Stimulated activated CD8-positive, alpha-beta memory T cell treated with anti-CD3 and anti-CD28 coated beads, Interleukin-15, amount 100 ng/mL, for 48 hours (primary cell): ENCODE measurements at regions not wholly inside any gene's neighbourhood (a gene's known extent, or its start where the extent isn't known, plus 50 kb on each side); places are given as distances from the start of the nearest gene placed in this dataset.
A peak's percentile ranks its signal among the peaks of the same experiment; 100 is the strongest.

Experiments used
- DNase-seq, 2 donors: peaks; one replicate each; pipeline ENCODE4 v3.0.0-alpha.2; 2020; ENCODE audit warnings: low read depth in 2 of 2

DNA sequence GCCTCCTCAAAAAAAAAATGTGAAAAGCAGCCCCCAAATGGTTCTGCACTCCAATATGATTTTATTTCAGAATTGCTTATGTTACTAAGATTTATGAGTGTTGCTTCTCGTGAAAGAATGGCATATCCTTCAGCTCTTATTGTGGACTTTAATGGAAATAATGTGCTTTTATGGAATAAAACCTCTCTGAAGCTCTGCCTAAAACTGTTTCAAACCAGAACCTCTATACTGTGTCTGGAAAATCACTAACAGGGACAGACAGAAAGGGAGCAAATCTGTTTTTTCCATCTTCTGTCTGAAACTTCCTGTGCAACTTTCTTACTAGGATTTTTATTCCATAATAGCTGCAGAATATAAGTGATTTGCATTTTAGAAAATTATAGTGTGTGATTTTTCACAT lies 493.1 kb downstream of the ANKRD50 start:
- no peak for DNase-seq

DNA sequence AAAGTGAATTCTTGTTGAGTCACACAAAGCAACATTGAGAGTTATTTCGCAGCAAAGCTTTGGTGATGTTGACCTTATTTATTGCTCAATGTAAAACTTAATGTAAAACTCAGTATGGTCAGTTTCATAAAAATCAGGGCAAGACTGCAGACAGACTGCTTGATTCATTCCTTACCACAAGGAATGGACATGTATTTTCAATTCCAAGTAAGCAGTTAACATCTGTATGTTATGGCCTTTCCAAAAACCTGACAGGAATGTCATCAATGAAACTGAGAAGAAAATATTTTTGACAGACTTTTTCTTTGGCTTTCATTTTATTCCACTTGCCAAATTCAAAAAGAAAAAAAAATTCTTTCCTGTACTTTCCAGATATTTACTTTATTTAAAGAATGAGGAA lies 488.3 kb downstream of the ANKRD50 start:
- DNase-seq, result no peak

DNA sequence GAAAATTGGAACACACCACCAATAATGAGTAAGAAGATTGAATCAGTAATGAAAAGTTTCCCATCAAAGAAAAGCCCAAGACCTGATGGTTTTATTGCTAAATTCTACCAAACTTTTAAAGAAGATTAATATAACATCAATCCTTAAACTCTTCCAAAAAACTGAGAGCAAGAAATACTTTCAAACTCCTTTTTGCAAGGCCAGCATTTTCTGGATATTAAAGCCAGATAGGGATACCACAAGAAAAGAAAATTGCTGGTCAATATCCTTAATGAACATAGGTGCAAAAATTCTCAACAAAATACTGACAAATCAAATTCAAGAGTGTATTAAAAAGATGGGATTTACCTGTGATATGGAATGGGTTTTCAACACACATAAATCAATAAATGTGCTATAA lies 484.6 kb downstream of the ANKRD50 start:
- no peak for DNase-seq

DNA sequence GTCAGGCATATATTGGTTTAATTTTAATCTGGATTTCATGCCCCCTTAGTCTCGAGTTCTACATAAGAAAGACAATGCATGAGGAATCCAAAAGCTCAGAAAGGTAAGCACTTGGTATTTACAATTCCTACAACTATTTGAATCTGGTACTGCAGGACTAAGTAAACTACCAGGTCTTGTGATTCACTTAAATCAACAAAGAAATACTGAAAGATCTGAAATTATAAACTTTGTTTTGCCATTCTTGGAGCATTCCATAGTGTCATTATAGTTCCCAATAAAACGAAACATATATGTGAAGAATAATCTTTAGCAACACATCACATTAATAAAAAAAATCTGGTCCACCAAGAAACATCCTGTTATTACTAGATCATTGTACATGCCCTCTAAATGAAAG lies 482.3 kb downstream of the ANKRD50 start:
- no peak for DNase-seq

DNA sequence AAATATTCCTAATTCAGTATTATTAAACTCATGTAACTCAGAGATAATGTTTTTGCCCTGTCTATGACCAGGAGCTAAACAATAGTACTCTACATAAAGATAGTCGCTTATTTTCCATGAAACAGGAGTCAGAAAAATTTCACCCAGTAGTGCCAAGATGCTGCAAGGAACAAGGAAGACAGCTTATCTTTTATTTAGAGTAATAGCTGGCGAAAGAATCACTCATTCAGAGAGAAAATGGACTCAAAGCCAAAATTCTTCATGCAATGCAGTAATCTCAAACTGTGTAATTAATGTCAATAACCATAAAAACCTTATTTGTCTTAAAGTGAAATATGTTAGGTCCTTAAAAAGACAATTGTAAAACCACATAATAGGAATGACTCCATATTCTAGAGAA lies 477.8 kb downstream of the ANKRD50 start:
- no peak for DNase-seq

DNA sequence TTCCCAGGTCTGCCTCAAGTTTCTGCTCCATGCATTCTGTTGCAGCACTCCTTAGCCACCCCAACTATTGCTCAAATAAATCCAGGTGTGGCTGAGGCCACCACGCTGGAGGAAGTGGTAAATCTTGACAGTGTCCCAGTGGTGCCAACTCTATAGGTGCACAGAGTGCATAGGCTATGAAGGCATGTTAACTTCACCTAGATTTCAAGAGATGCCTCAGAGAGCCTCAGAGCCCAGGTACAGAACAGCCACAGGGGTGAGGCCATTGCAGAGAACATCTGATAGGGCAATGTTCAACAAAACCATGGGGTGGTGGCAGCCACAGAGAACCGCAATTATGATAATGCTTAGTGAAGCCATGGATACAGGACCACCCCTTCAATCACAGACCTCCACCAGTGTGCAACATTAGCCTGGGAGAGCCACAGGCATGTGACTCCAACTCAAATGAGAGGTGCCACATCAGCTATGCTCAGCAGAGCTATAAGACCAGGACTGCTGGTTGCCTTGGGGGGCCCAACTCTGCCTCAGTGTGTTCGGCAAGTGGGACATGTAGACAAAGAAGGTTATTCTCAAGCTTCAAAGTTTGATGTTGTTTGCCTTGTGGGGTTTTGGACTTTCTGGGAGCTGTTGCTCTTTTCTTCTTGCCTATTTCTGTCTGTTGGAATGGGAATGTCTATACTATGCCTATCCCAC lies 468.7 kb downstream of the ANKRD50 start:
- DNase-seq, result no peak

DNA sequence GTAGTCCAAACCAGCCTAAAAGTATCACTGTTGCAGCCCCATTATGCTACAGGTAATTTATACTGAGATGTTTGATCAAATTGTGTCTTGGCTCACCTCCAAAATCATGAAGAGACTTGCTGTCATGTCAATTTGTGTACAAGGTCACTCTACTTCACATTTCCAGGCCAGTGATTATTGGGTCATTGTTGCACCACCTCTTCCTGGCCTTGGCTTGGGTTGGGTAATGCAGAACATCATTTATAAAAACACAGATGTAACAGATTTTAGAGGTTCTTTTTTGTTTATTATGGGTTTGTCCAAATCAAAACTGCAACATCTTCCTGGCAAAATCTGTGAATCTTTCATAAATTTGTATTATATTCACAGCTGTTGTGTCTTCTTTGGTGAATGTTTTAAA lies 459.5 kb downstream of the ANKRD50 start:
- no peak for DNase-seq

DNA sequence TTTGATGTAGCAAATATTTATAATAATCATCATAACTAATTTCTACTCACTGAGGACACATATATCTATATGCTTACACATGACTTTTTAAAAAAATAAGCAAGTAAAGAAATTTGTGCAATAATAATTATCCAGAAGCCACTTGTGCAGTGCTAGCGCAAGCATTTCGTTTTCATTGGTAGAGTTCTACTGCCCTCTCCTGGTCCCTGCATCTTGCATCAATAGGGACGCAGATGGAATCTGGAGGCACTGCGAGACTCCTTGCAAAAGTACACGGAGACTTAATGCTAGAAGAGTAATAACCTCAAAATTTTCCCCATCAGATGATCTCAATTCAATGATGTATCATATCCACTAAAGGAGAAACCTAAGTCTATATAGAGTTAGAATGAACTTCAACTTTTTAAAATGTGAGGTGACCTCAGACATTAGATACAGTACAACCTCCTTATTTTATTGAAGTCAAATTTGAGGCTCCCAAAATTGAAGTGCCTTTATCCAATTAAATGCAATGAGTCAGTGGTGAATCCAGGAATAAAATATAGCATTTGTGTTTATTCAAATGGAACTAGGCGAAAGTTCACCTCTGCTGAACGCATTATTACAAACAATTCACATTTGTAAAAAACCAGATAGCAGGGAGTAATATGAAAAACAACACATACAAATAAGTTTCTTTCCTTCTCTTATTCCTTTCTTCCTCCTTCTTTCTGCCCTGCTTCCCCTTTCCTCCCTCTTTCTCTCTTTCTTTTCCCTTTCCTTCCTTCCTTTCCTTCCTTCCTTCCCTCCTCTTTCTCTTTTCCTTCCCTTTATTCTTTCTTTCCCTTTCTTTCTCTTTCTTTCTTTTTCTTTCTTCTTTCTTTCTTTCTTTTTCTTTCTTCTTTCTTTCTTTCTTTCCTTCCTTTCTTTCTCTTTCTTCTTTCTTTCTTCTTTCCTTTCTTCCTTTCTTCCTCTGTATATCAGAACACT lies 450.0 kb downstream of the ANKRD50 start:
- peak in 1 of 2 donors; percentile 6 for DNase-seq

DNA sequence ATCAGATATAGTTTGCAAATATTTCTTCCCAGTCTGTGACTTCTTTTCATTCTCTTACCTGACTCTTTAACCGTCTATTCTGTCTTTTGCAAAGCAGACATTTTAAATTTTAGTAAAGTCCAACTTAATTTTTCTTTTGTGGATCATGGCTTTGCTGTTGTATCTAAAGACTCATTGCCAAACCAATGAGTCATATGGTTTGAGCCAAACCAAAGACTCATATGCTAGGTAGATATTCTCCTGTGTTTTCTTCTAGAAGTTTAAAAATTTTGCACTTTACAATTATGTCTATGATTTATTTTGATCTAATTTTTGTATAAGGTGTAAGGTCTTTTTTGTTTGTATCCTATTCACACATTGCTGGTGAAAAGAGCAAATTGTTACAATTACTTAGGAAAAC lies 446.8 kb downstream of the ANKRD50 start:
- DNase-seq, result no peak

DNA sequence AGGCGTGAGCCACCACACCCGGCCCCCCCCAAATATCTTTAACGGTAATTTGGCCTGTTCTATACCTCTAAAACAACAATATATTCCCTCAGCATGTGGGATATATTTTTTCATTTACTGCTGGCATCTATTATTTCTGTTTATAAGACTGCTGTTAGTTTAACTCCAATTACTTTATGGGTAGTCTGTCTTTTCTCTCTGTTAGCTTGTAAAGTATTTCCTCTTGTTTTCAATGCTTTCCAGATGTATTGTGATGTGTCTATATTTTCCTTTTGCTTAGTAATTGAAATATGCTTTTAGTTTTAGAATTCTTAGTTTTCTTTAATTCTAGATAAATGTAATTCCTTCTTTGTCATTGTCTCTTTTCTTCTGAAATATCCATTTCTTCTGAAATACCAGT lies 445.8 kb downstream of the ANKRD50 start:
- no peak for DNase-seq

DNA sequence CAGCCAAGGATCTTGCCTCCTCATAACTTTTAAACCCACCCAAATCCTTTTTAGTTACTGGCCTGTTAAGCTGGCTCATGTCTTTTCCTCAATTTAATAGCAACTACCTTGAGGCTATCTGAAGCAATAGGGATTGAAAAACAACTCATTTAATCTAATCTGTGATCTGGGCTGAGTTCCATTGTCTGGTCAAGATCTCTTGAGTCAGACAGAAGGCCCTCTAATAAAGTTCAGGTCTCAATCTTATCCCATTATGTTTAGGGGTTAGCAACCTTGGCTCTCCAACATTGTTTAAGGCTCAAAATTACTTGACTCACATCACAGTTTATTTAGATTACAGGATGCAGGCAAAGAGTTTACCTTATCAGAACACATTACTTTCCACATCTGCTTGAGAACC lies 436.1 kb downstream of the ANKRD50 start:
- DNase-seq, result no peak

DNA sequence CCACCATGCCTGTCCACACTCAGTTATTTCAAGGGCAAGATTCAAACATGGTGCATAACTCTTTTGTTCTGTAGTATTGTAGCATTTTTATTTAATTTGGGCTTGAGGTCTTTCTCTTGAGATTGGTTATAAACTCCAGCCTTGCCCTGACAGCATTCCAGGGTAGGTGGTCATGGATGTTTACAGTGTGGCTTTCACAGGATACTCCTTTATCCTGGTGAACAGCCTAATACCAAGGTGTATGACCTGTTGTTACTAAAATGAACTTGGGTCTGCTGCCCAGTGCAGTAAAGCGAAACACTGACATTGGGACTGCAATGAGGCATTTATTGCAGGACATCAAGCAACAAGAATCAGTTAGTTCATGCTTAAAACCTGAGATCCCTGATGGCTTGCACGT lies 434.8 kb downstream of the ANKRD50 start:
- no peak for DNase-seq

DNA sequence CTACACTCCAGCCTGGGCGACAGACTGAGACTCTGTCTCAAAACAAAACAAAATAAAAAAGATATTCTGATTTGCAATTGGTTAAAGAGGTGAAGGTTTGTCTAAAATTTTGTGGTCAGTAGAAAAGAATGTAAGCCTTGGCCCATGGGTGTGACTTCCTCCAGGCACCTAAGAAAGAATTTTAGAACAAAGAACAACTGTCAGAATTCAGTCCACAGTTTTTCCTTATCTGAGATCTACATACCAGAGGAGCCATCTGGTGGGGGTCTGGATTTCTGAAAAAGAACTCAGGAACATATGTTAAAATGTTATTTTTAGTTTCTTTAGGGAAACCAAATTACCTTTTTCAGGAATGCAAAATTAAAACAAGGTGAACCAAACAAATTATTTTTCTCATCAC lies 434.1 kb downstream of the ANKRD50 start:
- DNase-seq, result no peak

DNA sequence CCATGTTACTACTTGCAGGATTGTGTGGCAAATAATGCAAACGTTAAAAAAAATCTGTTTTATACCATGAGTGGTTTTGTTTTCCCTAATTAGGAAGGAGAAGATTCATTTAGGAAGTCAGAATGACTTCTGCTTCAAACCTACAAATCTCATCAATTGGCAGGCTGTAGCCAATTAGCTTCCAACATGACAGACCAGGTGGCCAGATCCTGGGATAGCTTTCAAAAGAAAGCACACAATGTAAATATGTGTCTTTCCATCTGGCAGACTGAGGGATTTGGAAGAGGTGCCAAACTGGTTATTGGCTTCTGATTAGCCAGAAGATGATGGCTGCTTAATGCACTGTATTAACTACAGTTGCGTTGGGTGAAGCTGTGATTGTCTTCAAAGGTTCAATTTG lies 432.8 kb downstream of the ANKRD50 start:
- no peak for DNase-seq

DNA sequence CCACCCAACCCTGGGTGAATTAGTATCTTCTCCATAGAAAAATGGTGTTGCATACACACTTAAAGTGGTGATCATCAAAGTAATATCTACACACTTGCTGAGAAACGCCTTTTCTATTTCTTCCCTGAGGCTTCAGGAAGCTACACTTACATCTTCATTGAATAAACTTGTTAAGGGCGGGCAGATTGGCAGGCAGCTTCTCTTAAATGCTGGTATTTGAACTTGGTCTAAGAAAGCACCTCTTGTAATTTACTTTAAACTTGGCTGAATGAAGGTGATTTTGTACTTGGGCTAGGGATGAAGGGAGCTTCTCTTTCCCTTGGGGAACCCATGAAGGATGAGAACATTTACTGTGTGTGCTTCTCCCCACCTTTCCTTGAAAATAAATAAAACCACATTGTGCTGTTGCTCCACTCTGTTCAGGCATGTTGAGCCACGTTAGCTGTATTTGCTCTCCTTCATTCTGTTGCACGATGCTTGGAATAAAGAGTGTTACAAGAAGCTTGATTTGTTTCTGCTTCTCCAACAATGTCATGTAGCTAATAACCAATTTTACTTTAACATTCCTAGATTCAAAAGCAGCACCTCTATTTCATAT lies 430.1 kb downstream of the ANKRD50 start:
- no peak for DNase-seq

DNA sequence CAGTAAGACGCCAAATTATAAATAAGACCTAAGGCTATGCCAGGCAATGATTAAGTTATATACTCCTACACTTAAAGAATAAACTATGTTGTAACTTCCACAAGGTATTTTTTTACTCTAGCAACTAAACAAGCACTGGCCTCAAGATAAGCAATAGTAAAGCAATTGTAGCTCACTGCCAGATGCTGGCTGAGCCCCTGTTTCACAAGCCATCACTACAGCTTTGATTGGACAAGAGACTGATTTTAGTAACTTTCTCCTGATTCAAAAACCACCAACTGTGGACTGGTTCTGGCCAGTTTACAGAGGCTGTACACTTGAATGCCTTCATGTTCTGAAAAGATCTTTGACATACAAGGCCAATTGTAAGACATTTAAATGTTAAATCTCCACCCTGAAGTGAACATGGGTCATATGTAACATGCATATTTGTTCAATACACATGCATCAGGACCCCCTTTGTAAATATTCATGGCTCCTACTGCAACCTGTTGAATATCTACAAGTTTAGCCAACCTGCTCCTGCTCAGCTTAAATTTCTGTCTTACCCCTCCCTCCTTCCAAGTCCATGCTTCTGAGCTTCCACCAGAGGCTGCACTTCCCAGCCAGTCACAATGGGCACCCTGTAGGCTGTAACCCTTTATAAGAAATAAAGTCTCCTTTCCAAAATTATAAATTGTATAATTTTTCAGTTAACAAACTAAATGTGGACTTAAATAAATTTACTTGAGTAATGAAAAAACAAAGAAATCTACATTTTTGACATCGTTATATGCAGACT lies 423.6 kb downstream of the ANKRD50 start:
- no peak for DNase-seq

DNA sequence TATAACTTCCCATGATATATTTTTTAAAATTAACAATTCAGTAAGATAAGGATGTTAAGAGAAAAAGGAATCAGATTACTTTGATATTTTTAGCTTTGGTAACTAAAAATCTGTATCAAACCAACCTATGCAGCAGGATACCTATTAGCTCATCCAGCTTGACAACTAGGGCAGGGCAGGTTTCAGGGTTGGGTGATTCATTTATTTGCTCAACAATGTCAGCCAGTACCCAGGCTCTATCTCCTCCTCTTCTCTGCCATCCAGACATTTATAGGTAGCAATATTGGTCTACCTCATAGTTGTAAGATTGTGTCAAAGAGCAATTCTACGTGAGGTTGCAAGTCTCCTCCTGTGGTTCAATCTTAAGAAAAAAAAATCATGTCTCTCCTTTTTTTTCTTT lies 421.9 kb downstream of the ANKRD50 start:
- DNase-seq, result no peak

DNA sequence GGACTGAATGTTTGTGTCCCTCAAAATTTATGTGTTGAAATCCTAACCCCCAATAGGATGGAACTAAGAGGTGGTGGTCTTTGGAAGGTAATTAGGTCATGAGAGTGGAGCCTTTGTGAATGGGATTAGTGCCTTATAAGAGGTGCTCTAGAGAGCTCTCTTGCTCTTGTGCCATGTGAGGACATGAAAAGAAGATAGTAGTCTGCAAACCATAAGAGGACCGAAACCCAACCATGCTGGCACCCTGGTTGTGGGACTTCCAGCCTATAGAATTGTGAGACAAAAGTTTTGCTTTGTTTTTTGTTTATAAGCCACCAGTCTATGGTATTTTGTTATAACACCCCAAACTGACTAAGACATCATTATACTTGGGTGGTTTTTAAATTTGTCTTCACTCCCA lies 417.1 kb downstream of the ANKRD50 start:
- DNase-seq, result no peak

DNA sequence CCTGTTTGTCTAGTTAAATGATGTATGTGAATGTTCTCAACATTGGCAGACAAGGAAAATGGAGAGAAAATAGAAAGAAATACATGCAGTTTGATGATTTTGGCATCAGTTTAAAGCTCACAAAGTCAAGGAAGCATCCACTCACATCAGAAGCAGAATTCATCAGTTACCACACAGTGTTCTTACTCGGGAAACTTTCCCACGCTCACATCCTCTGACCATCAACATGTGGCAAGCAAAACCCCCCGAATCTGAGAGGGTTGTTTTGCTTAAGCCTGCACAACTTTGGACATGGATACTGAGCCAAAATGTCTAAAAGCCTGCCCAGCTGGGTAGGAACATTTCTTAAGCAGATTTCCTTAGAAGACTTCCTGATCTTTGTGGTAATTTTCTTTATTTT lies 407.6 kb downstream of the ANKRD50 start:
- DNase-seq, result no peak

DNA sequence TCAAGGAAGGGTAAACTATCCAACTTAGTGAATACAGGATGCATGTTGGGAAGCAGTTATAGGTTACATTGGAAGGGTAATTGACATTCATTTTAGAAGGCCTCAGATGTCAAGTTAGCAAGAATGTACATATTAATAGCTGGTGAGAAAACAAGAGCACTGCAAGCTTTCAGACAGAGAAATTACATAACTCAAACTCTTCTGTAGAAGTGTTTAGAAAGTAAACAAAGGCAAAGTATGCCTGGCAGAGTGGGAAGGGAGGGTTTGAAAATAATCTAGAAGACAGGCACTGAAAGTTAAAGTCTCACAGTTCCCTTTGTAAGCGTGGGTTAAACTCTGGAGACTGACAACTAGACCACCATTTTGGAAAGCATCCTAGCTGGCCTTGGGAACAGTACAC lies 406.2 kb downstream of the ANKRD50 start:
- DNase-seq, result no peak

DNA sequence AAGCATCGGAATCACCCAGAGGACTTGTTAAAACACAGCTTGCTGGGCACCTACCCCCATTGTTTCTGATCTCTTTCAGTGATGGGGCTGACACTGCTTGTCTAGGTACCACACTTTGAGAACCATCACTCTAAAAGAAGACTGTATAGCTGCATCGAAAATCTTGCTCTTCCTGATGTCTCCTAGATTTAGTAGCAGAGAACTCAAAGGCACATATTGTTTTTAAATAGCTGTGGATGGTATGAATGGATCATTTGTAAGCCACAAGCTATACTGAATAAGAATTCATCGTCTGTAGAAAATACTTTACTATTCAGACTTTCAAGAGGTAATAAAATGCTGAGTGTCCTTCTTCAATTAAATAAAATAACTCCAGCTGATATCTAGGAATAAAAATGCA lies 405.4 kb downstream of the ANKRD50 start:
- DNase-seq, result no peak

DNA sequence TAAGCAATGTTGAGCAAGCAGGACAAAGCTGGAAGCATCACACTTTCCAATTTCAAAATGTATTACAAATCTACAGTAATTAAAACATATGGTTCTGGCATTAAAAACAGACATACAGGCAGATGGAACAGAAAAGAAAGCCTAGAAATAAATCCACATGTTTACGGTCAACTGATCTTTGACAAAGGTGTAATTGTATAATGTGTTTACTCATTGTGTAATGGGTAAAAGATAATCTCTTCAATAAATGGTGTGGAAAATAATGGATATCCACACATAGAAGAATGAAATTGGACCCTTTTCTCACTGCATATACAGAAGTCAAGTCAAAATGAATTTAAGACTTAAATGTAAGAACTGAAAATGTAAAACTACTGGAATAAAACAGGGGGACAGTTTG lies 394.2 kb downstream of the ANKRD50 start:
- DNase-seq, result no peak
